H9 (cell line): ENCODE measurements at regions not wholly inside any gene's neighbourhood (a gene's known extent, or its start where the extent isn't known, plus 50 kb on each side); places are given as distances from the start of the nearest gene placed in this dataset.

Source experiments
- DNase-seq: peaks from one replicate; pipeline ENCODE4 v3.0.0-alpha.2; 2017
- H2AFZ ChIP-seq: one replicate; pipeline ENCODE4 v1.6.1; 2013; ENCODE audit warnings: mild to moderate bottlenecking, low read length, control low read depth, moderate library complexity
- H2AK5ac ChIP-seq: 2 replicates; pipeline ENCODE4 v1.6.1; 2013; ENCODE audit warnings: low read length, control low read depth, mixed read lengths; ENCODE audit not compliant: insufficient read length
- H2BK120ac ChIP-seq: one replicate; pipeline ENCODE4 v1.6.1; 2013; ENCODE audit warnings: low read depth, mild to moderate bottlenecking, low read length, control low read depth, inconsistent platforms; ENCODE audit not compliant: poor library complexity, severe bottlenecking
- H2BK12ac ChIP-seq: 2 replicates; pipeline ENCODE4 v1.6.1; 2013; ENCODE audit warnings: low read length, control low read depth, mixed read lengths, low read depth; ENCODE audit not compliant: insufficient read length
- H2BK15ac ChIP-seq: 2 replicates; pipeline ENCODE4 v1.6.1; 2013; ENCODE audit warnings: low read depth, low read length, control low read depth
- H2BK20ac ChIP-seq: one replicate; pipeline ENCODE4 v1.6.1; 2013; ENCODE audit warnings: low read depth, mild to moderate bottlenecking, low read length, control low read depth, inconsistent platforms; ENCODE audit not compliant: poor library complexity, severe bottlenecking
- H2BK5ac ChIP-seq: 2 replicates; pipeline ENCODE4 v1.6.1; 2013; ENCODE audit warnings: low read length, control low read depth, mixed read lengths; ENCODE audit not compliant: insufficient read length
- H3K14ac ChIP-seq: 2 replicates; pipeline ENCODE4 v1.6.1; 2013; ENCODE audit warnings: low read length, control low read depth; ENCODE audit not compliant: insufficient read depth
- H3K18ac ChIP-seq: 2 replicates; pipeline ENCODE4 v1.6.1; 2013; ENCODE audit warnings: low read depth, mild to moderate bottlenecking, mixed read lengths, low read length, control low read depth; ENCODE audit not compliant: insufficient read length
- H3K23ac ChIP-seq: 2 replicates; pipeline ENCODE4 v1.6.1; 2013; ENCODE audit warnings: low read length, control low read depth, mixed read lengths, low read depth; ENCODE audit not compliant: insufficient read length
- H3K23me2 ChIP-seq: 2 replicates; pipeline ENCODE4 v1.6.1; 2013; ENCODE audit warnings: low read depth, mild to moderate bottlenecking, mixed read lengths, low read length, control low read depth; ENCODE audit not compliant: insufficient read length, poor library complexity, severe bottlenecking
- H3K27ac ChIP-seq: 2 replicates; pipeline ENCODE4 v1.5.1; 2013; ENCODE audit warnings: low read length, control low read depth, mixed read lengths, low read depth; ENCODE audit not compliant: insufficient read length
- H3K27me3 ChIP-seq: 2 replicates; pipeline ENCODE4 v1.6.1; 2013; ENCODE audit warnings: low read length, control low read depth, inconsistent platforms; ENCODE audit not compliant: insufficient read depth
- H3K4ac ChIP-seq: 2 replicates; pipeline ENCODE4 v1.6.1; 2013; ENCODE audit warnings: low read depth, mild to moderate bottlenecking, control low read depth, inconsistent platforms, low read length, moderate library complexity
- H3K4me1 ChIP-seq: 2 replicates; pipeline ENCODE4 v1.6.1; 2013; ENCODE audit warnings: low read length, control low read depth, inconsistent platforms; ENCODE audit not compliant: insufficient read depth
- H3K4me2 ChIP-seq: 2 replicates; pipeline ENCODE4 v1.6.1; 2013; ENCODE audit warnings: low read length, control low read depth, mixed read lengths; ENCODE audit not compliant: insufficient read length, insufficient read depth
- H3K56ac ChIP-seq: 2 replicates; pipeline ENCODE4 v1.6.1; 2013; ENCODE audit warnings: low read depth, mild to moderate bottlenecking, mixed read lengths, low read length, control low read depth; ENCODE audit not compliant: insufficient read length
- H3K79me1 ChIP-seq: 2 replicates; pipeline ENCODE4 v1.6.1; 2013; ENCODE audit warnings: low read depth, mild to moderate bottlenecking, moderate library complexity, low read length, control low read depth, inconsistent platforms; ENCODE audit not compliant: insufficient read depth, poor library complexity, severe bottlenecking
- H3K79me2 ChIP-seq: 2 replicates; pipeline ENCODE4 v1.6.1; 2013; ENCODE audit warnings: low read length, control low read depth, inconsistent platforms; ENCODE audit not compliant: insufficient read depth
- H3K9ac ChIP-seq: 2 replicates; pipeline ENCODE4 v1.6.1; 2013; ENCODE audit warnings: low read length, control low read depth, mixed read lengths; ENCODE audit not compliant: insufficient read length; ENCODE audit errors: extremely low read depth
- H3K9me3 ChIP-seq: one replicate; pipeline ENCODE4 v1.6.1; 2013; ENCODE audit warnings: low read depth, low read length, inconsistent platforms; ENCODE audit not compliant: control insufficient read depth
- H3T11ph ChIP-seq: one replicate; pipeline ENCODE4 v1.6.1; 2013; ENCODE audit warnings: mild to moderate bottlenecking, low read length, control low read depth, inconsistent platforms
- H4K20me1 ChIP-seq: one replicate; pipeline ENCODE4 v1.6.1; 2013; ENCODE audit not compliant: control insufficient read depth, insufficient read length, insufficient read depth
- H4K5ac ChIP-seq: 2 replicates; pipeline ENCODE4 v1.6.1; 2013; ENCODE audit warnings: low read depth, mild to moderate bottlenecking, mixed read lengths, low read length, control low read depth; ENCODE audit not compliant: insufficient read length
- H4K8ac ChIP-seq: replicated peaks from 2 replicates; pipeline ENCODE4 v1.6.1; 2013; ENCODE audit warnings: low read length, control low read depth, mixed read lengths, low read depth; ENCODE audit not compliant: insufficient read length
- H4K91ac ChIP-seq: 2 replicates; pipeline ENCODE4 v1.6.1; 2013; ENCODE audit warnings: low read depth, mild to moderate bottlenecking, moderate library complexity, mixed read lengths, low read length, control low read depth; ENCODE audit not compliant: insufficient read length
- H3K27ac Mint-ChIP-seq, 3 experiments: 2 replicates in 2 of 3; 3 replicates in 1 of 3; pipeline ENCODE4 v1.8.0; 2020 to 2021; ENCODE audit warnings: mixed read lengths in 3 of 3, mild to moderate bottlenecking in 1 of 3, moderate library complexity in 1 of 3
- H3K27me3 Mint-ChIP-seq: 2 replicates; pipeline ENCODE4 v1.8.0; 2021; ENCODE audit warnings: low read depth, mild to moderate bottlenecking, moderate library complexity, mixed read lengths
- H3K36me3 Mint-ChIP-seq, 3 experiments: 2 replicates in 2 of 3; 3 replicates in 1 of 3; pipeline ENCODE4 v1.8.0; 2020 to 2021; ENCODE audit warnings: low read depth in 3 of 3, mixed read lengths in 3 of 3; ENCODE audit not compliant: insufficient read depth in 1 of 3
- H3K4me1 Mint-ChIP-seq, 2 experiments: 2 replicates each; pipeline ENCODE4 v1.8.0; 2020; ENCODE audit warnings: mixed read lengths in 2 of 2
- H3K4me3 Mint-ChIP-seq, 2 experiments: 2 replicates in 1 of 2; 3 replicates in 1 of 2; pipeline ENCODE4 v1.8.0; 2020 to 2021; ENCODE audit warnings: mild to moderate bottlenecking in 2 of 2, mixed read lengths in 2 of 2, moderate library complexity in 1 of 2
- H3K9me3 Mint-ChIP-seq, 2 experiments: 2 replicates in 1 of 2; 3 replicates in 1 of 2; pipeline ENCODE4 v1.8.0; 2020; ENCODE audit warnings: mild to moderate bottlenecking in 2 of 2, mixed read lengths in 2 of 2, moderate library complexity in 1 of 2
- WGBS: extraction: QIAGEN DNeasy Blood & Tissue Kit; methylation state at CpG from one replicate; pipeline ENCODE4 v1.1.7; 2013; ENCODE audit warnings: missing lambda C conversion rate, low lambda C conversion rate, mixed read lengths; ENCODE audit not compliant: insufficient read length; ENCODE audit errors: extremely low coverage; 5-methylcytosine and 5-hydroxymethylcytosine counted together
- TF ChIP-seq, protein P1 (sequence below): fragments of 200-600 bp; sonication (generic); conservative IDR thresholded peaks from 3 replicates; pipeline ENCODE4 v1.8.0; 2021; ENCODE audit warnings: antibody characterized with exemption, mild to moderate bottlenecking

DNA sequence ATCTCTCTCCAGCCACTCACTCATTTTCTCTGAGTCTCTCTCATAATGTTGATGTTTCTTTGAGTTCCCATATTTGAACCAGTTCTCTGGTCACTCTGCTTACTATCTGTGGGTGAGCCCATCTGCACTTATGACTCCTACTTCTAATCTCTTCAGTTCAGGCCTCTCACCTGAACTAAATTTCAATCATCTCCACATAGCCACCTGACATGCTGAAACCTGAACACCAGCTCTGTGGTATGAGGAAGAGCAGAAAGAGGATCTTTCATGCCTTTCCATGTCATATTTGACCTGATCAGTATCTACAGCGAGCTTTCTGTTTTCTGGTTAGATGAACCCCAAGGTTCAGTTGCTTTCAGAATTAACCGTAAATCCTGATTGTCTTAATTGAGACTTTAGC, 122.2 kb upstream of the ESX1 start:
- H2BK20ac ChIP-seq, result no peak overlapping the region
- H4K91ac ChIP-seq, result no peak overlapping the region
- WGBS, result no CpG with 5 or more reads among the region's 2 CpGs
- no peaks in the 10 kb centered on the region for H3K4me1 Mint-ChIP-seq
- TF ChIP-seq, protein P1, sequence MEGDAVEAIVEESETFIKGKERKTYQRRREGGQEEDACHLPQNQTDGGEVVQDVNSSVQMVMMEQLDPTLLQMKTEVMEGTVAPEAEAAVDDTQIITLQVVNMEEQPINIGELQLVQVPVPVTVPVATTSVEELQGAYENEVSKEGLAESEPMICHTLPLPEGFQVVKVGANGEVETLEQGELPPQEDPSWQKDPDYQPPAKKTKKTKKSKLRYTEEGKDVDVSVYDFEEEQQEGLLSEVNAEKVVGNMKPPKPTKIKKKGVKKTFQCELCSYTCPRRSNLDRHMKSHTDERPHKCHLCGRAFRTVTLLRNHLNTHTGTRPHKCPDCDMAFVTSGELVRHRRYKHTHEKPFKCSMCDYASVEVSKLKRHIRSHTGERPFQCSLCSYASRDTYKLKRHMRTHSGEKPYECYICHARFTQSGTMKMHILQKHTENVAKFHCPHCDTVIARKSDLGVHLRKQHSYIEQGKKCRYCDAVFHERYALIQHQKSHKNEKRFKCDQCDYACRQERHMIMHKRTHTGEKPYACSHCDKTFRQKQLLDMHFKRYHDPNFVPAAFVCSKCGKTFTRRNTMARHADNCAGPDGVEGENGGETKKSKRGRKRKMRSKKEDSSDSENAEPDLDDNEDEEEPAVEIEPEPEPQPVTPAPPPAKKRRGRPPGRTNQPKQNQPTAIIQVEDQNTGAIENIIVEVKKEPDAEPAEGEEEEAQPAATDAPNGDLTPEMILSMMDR, result no peak
- peaks cover 5% of the 10 kb centered on the region; the same call in 1 of the 2 replicates for H3K27me3 Mint-ChIP-seq
- peaks cover 0 to 44% of the 10 kb centered on the region in 2 experiments; a peak in 2 of 5 replicates for H3K9me3 Mint-ChIP-seq
- no peak overlapping the region for H2BK15ac ChIP-seq
- H2BK120ac ChIP-seq, result no peak overlapping the region
- no peaks in the 10 kb centered on the region for H4K20me1 ChIP-seq
- H2AK5ac ChIP-seq, result no peak overlapping the region
- no peaks in the 10 kb centered on the region for H3K4me1 ChIP-seq
- no peaks in the 10 kb centered on the region for H3K23me2 ChIP-seq
- no peak overlapping the region for H2AFZ ChIP-seq
- H3K4ac ChIP-seq, result no peak overlapping the region
- H3K9ac ChIP-seq, result no peak overlapping the region
- H3K23ac ChIP-seq, result no peak overlapping the region
- no peak overlapping the region for H3K27ac ChIP-seq
- H3K79me2 ChIP-seq, result no peaks in the 10 kb centered on the region
- no peak overlapping the region for H2BK12ac ChIP-seq
- H4K8ac ChIP-seq, result no peak overlapping the region
- no peak overlapping the region for H3K4me3 Mint-ChIP-seq
- H3K36me3 Mint-ChIP-seq, result peaks cover 0 to 3% (median 0%) of the 10 kb centered on the region in 3 experiments; a peak in 1 of 7 replicates
- no peak overlapping the region for H3K56ac ChIP-seq
- no peak overlapping the region for H3K4me2 ChIP-seq
- no peaks in the 10 kb centered on the region for H3K79me1 ChIP-seq
- H3K18ac ChIP-seq, result no peak overlapping the region
- no peak for DNase-seq
- H2BK5ac ChIP-seq, result no peak overlapping the region
- H3K14ac ChIP-seq, result no peak overlapping the region
- peak overlapping the region in 1 of 3 experiments; percentile 14; a peak in 1 of 7 replicates for H3K27ac Mint-ChIP-seq
- peaks cover 6% of the 10 kb centered on the region for H3K9me3 ChIP-seq
- H3K27me3 ChIP-seq, result no peaks in the 10 kb centered on the region
- H3T11ph ChIP-seq, result no peak overlapping the region
- no peak overlapping the region for H4K5ac ChIP-seq
